NCI-H1105 treated with DMSO at 0.1 percent for 48 hours (cell line): ENCODE measurements at regions not wholly inside any gene's neighbourhood (a gene's known extent, or its start where the extent isn't known, plus 50 kb on each side); places are given as distances from the start of the nearest gene placed in this dataset.

Experiments used
- DNase-seq: peaks from one replicate; lab custom pipeline; 2025; lab: John Stamatoyannopoulos, UW

GRCh38 chr12:63090716-63091115 is 60.3 kb downstream of the AVPR1A start:
- DNase-seq, result no peak

- DNase-seq, result no peak
Observed at GRCh38 chr12:63086149-63086915, 64.7 kb downstream of the AVPR1A start.

- DNase-seq, result no peak
Observed at GRCh38 chr12:63085120-63085519, 65.9 kb downstream of the AVPR1A start.

- DNase-seq, result no peak
Observed at GRCh38 chr12:63084501-63084900, 66.5 kb downstream of the AVPR1A start.

GRCh38 chr12:63083046-63083445 is 68.0 kb downstream of the AVPR1A start:
- DNase-seq, result no peak

GRCh38 chr12:63079791-63080502 is 71.1 kb downstream of the AVPR1A start:
- no peak for DNase-seq

- DNase-seq, result no peak
Observed at GRCh38 chr12:63078906-63079305, 72.1 kb downstream of the AVPR1A start.

- DNase-seq, result no peak
Observed at GRCh38 chr12:63075376-63076060, 75.5 kb downstream of the AVPR1A start.

GRCh38 chr12:63070709-63071108 is 80.3 kb downstream of the AVPR1A start:
- no peak for DNase-seq

GRCh38 chr12:63069860-63070617 is 81.0 kb downstream of the AVPR1A start:
- DNase-seq, result no peak

GRCh38 chr12:63068857-63069442 is 82.1 kb downstream of the AVPR1A start:
- DNase-seq, result peak; percentile 64

- DNase-seq, result peak; percentile 13
Observed at GRCh38 chr12:63066782-63067181, 84.2 kb downstream of the AVPR1A start.

- no peak for DNase-seq
Observed at GRCh38 chr12:63066136-63066535, 84.9 kb downstream of the AVPR1A start.

GRCh38 chr12:63064080-63064479 is 86.9 kb downstream of the AVPR1A start:
- no peak for DNase-seq

- no peak for DNase-seq
Observed at GRCh38 chr12:63056649-63057048, 94.4 kb downstream of the AVPR1A start.

GRCh38 chr12:63052696-63053095 is 98.3 kb downstream of the AVPR1A start:
- no peak for DNase-seq

GRCh38 chr12:63047146-63047545 is 103.9 kb downstream of the AVPR1A start:
- no peak for DNase-seq

GRCh38 chr12:63045020-63045860 is 105.8 kb downstream of the AVPR1A start:
- DNase-seq, result no peak

- DNase-seq, result no peak
Observed at GRCh38 chr12:63042646-63043045, 107.7 kb upstream of the PPM1H start.

- no peak for DNase-seq
Observed at GRCh38 chr12:63041601-63042000, 106.7 kb upstream of the PPM1H start.
